Right lobe of liver (tissue), 4 donors: ENCODE measurements at regions not wholly inside any gene's neighbourhood (a gene's known extent, or its start where the extent isn't known, plus 50 kb on each side); places are given as distances from the start of the nearest gene placed in this dataset.

Experiments used
- POLR2A ChIP-seq: fragments of 450-650 bp; IDR thresholded peaks from one replicate; pipeline ENCODE4 v1.6.1; 2017; ENCODE audit warnings: antibody characterized with exemption, mild to moderate bottlenecking
- TF ChIP-seq, protein P1 (sequence below), 4 donors: fragments of 200-600 bp in 3 of 4; fragments of 450-650 bp in 1 of 4; IDR thresholded peaks; one replicate each; pipeline versions ENCODE4 v1.5.1 to v1.8.0; 2016 to 2022; ENCODE audit warnings: antibody characterized with exemption in 4 of 4, mild to moderate bottlenecking in 2 of 4
- donor health status: DM: no; HTN: no; CAD: no.
- donor health status: DM: no; HTN: no; CAD: no.
- donor health status: DM: no; HTN: yes; CAD: no.

DNA sequence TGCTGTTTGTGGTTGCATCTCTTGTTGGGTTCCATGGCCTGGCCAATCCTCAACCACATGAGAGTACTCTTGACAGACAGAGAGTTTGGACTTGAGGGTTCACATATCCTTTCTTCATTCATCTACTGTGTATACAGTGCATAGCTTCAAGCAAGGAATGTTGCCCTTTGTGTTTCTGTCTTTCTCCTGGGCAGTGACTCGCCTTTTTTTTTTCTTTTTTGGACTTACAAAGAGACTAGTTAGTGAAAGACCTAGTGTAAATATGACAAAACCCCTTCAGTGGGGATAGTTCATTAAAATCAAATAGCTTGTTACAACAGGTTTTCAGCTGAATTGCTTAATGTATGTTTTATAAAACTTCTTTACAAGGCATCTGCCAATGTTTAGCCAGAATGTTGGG lies 290.2 kb downstream of the FGFR2 start:
- TF ChIP-seq, protein P1, sequence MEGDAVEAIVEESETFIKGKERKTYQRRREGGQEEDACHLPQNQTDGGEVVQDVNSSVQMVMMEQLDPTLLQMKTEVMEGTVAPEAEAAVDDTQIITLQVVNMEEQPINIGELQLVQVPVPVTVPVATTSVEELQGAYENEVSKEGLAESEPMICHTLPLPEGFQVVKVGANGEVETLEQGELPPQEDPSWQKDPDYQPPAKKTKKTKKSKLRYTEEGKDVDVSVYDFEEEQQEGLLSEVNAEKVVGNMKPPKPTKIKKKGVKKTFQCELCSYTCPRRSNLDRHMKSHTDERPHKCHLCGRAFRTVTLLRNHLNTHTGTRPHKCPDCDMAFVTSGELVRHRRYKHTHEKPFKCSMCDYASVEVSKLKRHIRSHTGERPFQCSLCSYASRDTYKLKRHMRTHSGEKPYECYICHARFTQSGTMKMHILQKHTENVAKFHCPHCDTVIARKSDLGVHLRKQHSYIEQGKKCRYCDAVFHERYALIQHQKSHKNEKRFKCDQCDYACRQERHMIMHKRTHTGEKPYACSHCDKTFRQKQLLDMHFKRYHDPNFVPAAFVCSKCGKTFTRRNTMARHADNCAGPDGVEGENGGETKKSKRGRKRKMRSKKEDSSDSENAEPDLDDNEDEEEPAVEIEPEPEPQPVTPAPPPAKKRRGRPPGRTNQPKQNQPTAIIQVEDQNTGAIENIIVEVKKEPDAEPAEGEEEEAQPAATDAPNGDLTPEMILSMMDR (IDR thresholded peaks at IDR 0.05), result no peak
- TF ChIP-seq POLR2A, result no peak
